Natural killer cell treated with Interleukin-12 subunit alpha and Interleukin-12 subunit beta and Interleukin-15 and Interleukin-18, amount 100 ng/mL, for 72 hours (primary cell): ENCODE measurements at regions not wholly inside any gene's neighbourhood (a gene's known extent, or its start where the extent isn't known, plus 50 kb on each side); places are given as distances from the start of the nearest gene placed in this dataset.
A peak's percentile ranks its signal among the peaks of the same experiment; 100 is the strongest.

Experiments used
- ATAC-seq, 2 donors: fragments of 150-1000 bp; cut with Tn5 transposase in 1 of 2; sonication (Bioruptor Pico), chemical (Tn5 transposase) in 1 of 2; 2 replicates each; pipeline ENCODE4 v1.10.0; 2021
- DNase-seq: peaks from one replicate; pipeline ENCODE4 v3.0.0; 2022; ENCODE audit warnings: low spot score
- H3K27ac Mint-ChIP-seq, 2 donors: 1 replicate in 1 of 2; 2 replicates in 1 of 2; pipeline ENCODE4 v1.8.0; 2022; ENCODE audit warnings: mixed read lengths in 2 of 2, mild to moderate bottlenecking in 1 of 2, moderate library complexity in 1 of 2
- H3K27me3 Mint-ChIP-seq, 2 donors: 1 replicate in 1 of 2; 2 replicates in 1 of 2; pipeline ENCODE4 v1.8.0; 2022; ENCODE audit warnings: mixed read lengths in 2 of 2
- H3K36me3 Mint-ChIP-seq: one replicate; pipeline ENCODE4 v1.8.0; 2022; ENCODE audit warnings: mixed read lengths
- H3K4me1 Mint-ChIP-seq, 2 donors: 1 replicate in 1 of 2; 2 replicates in 1 of 2; pipeline ENCODE4 v1.8.0; 2022; ENCODE audit warnings: low read depth in 2 of 2, mixed read lengths in 2 of 2, mild to moderate bottlenecking in 1 of 2
- H3K4me3 Mint-ChIP-seq: one replicate; pipeline ENCODE4 v1.8.0; 2022; ENCODE audit warnings: mixed read lengths
- H3K9me3 Mint-ChIP-seq: 2 replicates; pipeline ENCODE4 v1.8.0; 2022; ENCODE audit warnings: mixed read lengths

DNA sequence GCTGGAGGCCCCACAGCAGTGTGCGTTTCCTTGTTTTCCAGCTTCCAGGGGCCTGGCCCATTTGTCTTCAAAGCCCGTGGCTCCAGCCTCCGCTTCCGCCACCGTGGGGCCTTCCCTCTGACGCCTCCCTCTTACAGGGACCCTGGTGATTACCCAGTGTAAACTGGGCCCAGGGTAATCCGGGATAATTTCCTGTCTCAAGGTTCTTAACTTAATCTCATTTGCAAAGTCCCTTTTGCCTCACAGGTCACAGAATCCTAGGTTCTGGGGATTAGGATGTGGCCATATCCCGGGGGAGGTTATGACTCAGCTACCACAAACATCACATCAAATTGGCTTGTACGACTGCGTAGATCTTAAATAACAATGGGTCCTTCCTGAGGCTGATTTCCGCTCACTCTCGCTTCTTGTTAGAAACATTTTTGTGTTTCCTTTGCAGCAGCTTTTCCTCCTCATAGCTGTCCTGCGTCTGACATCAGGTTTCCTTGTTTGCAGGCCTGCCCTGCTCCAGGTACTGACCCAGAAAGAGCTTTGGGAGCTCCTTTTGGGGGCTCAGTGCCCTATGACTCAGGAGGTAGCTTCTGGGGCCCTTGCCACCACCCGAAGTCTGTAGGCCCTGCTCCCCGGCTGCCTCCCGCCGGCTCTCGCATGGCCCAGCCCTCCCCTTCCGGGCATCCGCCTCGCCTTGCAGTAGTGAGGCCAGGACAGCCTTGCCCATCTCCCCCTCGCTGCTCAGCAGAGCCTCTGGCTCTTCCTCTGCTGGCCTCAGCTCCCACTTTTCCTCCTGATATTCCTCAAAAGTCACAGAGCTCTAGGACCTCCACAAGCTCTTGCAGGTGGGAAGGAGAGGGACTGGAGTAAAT is 100.5 kb downstream of the ERMARD start:
- Mint-ChIP-seq H3K4me3 (no peak overlapping the region), H3K4me1 (no peaks in the 10 kb centered on the region), H3K27me3 (peaks cover 5 to 9% of the 10 kb centered on the region in 2 donors), H3K36me3 (no peaks in the 10 kb centered on the region), H3K27ac (no peak overlapping the region), H3K9me3 (peaks cover 4% of the 10 kb centered on the region)
- ATAC-seq (peak in 1 of 2 donors; percentile 41), DNase-seq (no peak)

DNA sequence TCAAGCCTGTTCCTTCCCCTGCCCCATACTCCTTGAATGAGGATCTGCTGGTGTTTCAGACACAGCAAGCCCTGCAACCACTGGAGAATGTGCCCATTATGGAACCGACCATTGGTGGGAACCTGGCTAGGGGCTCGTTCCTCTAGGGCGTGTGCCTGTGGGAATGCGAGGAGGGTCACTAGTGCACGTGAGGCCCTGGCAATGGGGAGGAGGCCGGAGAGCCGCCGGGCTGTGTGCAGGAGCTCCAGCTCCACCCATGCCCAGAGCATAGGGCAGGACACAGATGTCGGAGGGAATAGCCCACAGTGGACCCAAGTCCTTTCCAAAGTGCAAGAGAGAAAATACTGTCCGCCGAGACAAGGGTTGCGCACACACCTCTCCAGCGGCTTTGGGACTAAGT is 99.3 kb downstream of the ERMARD start:
- DNase-seq: no peak
- ATAC-seq: no peak
- no peak overlapping the region for H3K4me3 Mint-ChIP-seq
- no peaks in the 10 kb centered on the region for H3K4me1 Mint-ChIP-seq
- peaks cover 5 to 9% of the 10 kb centered on the region in 2 donors for H3K27me3 Mint-ChIP-seq
- H3K27ac Mint-ChIP-seq: no peak overlapping the region
- H3K9me3 Mint-ChIP-seq: peaks cover 4% of the 10 kb centered on the region
- no peaks in the 10 kb centered on the region for H3K36me3 Mint-ChIP-seq

DNA sequence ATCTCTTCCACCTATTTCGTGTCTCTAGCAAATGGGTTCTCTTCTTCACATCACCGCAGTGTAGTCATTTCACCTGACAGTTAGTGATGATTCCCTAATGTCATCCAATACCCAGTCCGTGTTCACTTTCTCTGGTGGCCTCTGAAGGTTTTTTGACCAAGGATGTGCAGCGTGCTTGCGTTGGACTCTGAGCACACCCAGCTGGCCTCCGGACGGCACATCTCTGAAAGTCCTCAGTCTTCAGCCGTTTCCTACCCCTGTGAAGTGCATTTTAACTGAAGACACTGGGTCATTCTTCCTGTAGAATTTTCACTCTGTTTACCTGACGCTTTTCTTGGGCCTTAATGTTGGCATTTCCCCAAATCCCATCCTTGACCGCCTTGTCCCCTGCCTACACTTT is 98.7 kb downstream of the ERMARD start:
- H3K9me3 Mint-ChIP-seq: peaks cover 4% of the 10 kb centered on the region
- H3K36me3 Mint-ChIP-seq: no peaks in the 10 kb centered on the region
- H3K27me3 Mint-ChIP-seq: peaks cover 5 to 9% of the 10 kb centered on the region in 2 donors
- no peak for DNase-seq
- ATAC-seq: no peak
- no peak overlapping the region for H3K4me3 Mint-ChIP-seq
- H3K27ac Mint-ChIP-seq: no peak overlapping the region
- no peaks in the 10 kb centered on the region for H3K4me1 Mint-ChIP-seq

DNA sequence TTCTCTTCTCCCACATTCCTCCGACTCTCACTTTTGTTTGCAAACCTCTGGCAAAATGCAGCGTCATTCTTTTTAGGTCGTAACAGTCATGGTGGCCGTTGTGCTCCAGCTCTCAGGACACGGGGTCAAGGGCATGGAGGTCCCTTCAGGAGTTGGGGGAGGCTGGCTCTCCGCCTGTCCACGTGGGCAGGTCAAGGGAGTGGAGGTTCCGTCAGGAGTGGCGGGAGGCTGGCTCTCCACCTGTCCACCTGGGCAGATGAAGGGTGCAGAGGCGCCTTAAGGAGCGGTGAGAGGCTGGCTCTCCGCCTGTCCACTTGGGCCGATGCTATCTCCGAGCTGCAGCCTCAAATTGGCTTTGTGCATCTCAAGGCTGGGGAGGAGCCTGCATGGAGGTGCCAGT is 98.0 kb downstream of the ERMARD start:
- no peak for ATAC-seq
- peaks cover 6 to 9% of the 10 kb centered on the region in 2 donors for H3K27me3 Mint-ChIP-seq
- peaks cover 4% of the 10 kb centered on the region for H3K9me3 Mint-ChIP-seq
- no peaks in the 10 kb centered on the region for H3K4me1 Mint-ChIP-seq
- DNase-seq: no peak
- H3K27ac Mint-ChIP-seq: no peak overlapping the region
- no peaks in the 10 kb centered on the region for H3K36me3 Mint-ChIP-seq
- no peak overlapping the region for H3K4me3 Mint-ChIP-seq

DNA sequence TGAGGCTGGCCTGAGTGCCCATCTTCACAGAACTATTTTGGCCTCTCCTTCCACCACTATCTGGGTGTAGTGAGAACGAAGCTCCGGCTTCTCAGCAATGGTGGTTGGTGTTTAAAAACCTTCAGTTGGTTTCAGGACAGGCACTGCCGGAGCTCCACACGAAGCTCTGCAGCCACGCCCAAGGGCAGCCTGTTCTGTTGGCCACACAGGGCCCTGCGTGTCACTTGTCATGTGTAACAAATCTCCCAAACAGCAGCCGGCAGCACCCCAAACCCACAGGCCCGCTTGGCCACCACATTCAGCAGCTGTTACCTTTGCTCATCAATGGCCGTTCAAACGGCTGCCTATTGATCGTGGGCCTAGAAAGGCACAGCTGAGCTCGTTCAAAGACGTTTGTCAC is 97.5 kb downstream of the ERMARD start:
- H3K27ac Mint-ChIP-seq: no peak overlapping the region
- H3K4me1 Mint-ChIP-seq: no peaks in the 10 kb centered on the region
- DNase-seq: no peak
- peaks cover 4% of the 10 kb centered on the region for H3K9me3 Mint-ChIP-seq
- H3K4me3 Mint-ChIP-seq: no peak overlapping the region
- H3K36me3 Mint-ChIP-seq: no peaks in the 10 kb centered on the region
- H3K27me3 Mint-ChIP-seq: peaks cover 11% of the 10 kb centered on the region in 2 donors
- ATAC-seq: no peak

DNA sequence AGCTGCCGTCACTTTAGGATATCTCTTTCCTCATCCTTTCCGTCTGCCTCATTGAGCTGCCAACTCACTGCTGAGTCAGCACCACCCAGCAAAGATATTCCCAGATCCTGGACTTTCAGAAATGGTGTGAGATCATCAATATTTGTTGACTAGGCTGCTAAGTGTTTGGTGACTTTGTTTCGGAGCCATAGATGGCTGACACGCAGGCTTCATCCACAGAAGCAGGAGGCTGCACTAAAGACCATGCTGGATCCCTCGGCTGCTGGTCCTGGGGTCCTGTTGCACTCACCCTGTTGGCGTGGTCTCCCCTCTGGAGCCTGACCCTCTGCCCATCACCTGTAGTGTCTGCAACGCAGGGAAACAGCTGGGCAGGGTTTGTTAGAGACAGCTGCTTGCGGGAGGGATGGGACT is 96.5 kb downstream of the ERMARD start:
- no peak for ATAC-seq
- Mint-ChIP-seq H3K4me1 (no peaks in the 10 kb centered on the region), H3K4me3 (no peak overlapping the region), H3K36me3 (no peaks in the 10 kb centered on the region), H3K27ac (no peak overlapping the region), H3K27me3 (peaks cover 13% of the 10 kb centered on the region in 2 donors), H3K9me3 (peaks cover 2% of the 10 kb centered on the region)
- no peak for DNase-seq

DNA sequence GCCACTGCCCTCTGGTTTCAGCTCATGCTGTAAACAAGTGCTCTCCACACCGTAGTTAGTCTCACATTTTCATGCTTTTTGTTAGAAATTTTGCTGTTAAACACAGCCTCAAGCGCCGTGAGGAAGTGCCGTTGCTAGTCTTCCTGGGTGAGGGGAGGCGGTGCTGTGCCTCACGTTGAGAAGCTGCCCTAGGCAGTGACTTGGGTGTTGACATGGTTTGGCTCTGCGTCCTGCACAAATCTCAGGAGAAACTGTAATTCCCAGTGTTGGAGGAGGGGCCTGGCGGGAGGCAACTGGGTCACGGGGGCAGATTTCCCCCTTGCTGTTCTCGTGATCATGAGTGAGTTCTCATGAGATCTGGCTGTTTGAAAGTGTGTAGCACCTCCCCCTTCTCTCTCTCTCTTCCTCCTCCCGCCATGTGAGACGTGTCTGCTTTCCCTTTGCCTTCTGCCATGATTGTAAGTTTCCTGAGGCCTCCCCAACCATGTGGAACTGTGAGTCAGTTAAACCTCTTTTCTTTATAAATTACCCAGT is 95.8 kb downstream of the ERMARD start:
- Mint-ChIP-seq H3K27me3 (peaks cover 13% of the 10 kb centered on the region in 2 donors), H3K9me3 (no peaks in the 10 kb centered on the region), H3K4me3 (no peak overlapping the region), H3K27ac (no peak overlapping the region), H3K4me1 (no peaks in the 10 kb centered on the region), H3K36me3 (no peaks in the 10 kb centered on the region)
- no peak for ATAC-seq
- DNase-seq: no peak

DNA sequence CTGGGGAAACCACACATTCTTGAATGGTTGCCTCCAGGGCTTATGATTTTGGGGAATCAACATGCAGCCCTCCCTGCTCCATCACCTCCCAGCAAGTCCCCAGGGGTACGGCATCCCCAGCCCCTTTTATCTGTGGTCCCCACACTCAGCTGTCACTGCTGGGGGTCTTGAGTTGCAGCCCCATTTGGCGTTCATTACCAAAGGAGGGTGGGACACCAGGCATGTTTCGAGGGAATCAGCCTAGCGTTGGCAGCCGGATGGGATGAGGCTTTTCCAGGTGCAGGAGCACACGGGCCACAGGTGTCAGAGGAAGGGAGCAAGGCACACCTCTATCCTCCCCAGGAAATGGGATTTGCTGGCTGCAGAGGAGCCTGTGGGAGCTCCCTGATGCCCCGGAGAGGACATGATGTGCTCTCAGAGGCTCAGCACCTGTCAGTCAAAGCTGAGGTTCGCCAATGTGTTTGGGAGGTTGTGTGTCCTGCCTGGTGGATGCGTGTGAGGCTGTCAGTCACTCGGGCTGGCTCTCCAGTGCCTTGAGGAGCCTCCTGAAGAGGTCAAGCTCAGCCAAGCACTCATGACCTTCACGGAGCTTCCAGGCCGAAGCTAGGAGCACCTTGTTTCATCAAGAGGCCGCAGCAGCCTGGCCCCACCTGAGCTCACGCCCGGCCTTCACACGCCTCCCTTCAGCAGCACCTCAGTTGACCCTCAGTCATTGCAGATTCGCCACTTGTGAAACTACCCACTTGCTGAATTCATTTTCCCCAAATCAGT is 95.0 kb downstream of the ERMARD start:
- Mint-ChIP-seq H3K4me1 (no peaks in the 10 kb centered on the region), H3K36me3 (no peaks in the 10 kb centered on the region), H3K4me3 (no peak overlapping the region), H3K27ac (no peak overlapping the region), H3K9me3 (no peaks in the 10 kb centered on the region), H3K27me3 (peaks cover 13% of the 10 kb centered on the region in 2 donors)
- ATAC-seq (no peak), DNase-seq (no peak)

DNA sequence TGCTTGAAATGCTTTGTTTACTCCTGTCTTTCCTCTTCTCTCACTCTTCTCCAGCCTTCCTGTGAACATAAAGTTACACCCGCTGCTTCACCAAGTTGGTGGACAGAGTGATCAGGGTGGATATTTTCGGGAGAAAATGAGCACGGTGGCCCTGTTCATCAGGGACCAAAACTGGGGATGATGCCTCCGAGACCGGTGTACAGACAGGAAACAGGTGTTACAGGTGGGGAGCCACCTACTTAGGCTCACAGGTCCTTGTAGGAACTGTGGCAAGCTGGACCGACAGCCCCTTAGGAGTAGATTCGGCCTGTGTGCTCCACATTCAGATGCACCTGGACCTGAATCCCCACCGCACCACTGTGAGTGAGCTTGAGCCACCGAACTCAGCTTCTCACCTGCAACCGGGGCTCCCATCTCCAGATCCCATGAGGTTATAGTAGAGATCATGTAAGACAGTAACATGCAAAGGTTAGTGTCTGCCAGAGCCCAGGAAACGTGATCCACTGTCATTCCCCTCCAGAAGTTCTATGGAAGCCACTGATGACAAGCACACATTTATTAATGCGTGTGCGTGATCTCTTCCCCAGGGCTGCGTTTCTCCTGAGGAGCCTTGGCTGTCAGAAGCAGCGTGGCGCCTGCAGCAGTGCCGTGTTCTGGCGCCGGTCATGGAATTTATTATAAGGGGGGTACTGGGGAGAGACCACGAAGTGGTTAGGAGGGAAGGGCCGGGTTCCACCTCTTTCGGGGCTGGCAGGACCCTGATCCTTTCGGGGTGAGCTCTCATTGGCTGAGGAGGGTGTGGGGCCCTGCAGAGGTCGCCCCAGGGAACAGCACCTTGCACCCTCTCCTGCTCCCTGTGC is 94.2 kb downstream of the ERMARD start:
- H3K27me3 Mint-ChIP-seq: peaks cover 11 to 13% of the 10 kb centered on the region in 2 donors
- ATAC-seq (no peak), DNase-seq (no peak)
- H3K4me3 Mint-ChIP-seq: no peak overlapping the region
- no peaks in the 10 kb centered on the region for H3K36me3 Mint-ChIP-seq
- no peaks in the 10 kb centered on the region for H3K4me1 Mint-ChIP-seq
- no peak overlapping the region for H3K27ac Mint-ChIP-seq
- H3K9me3 Mint-ChIP-seq: no peaks in the 10 kb centered on the region

DNA sequence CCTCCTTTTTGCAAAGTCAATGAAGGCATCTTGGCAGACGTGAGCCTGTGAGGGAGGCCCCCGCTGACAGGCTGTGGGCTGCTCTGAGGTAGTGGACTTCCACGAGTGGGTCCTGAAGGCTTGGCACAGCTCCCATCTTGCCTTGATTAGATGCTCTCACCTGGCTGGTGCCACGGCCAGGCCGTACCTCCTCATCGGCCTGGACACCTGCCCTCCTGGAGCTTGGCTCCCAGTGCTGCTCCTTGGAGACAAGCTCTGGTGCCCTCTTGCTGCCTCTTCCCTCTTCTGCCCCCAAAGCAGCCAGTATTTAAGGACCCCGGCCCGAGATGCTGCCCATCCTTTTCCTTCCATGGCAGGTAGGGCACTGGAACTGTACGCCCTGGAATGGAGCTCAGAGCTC is 93.5 kb downstream of the ERMARD start:
- no peak for ATAC-seq
- DNase-seq: no peak
- peaks cover 4 to 11% of the 10 kb centered on the region in 2 donors for H3K27me3 Mint-ChIP-seq

DNA sequence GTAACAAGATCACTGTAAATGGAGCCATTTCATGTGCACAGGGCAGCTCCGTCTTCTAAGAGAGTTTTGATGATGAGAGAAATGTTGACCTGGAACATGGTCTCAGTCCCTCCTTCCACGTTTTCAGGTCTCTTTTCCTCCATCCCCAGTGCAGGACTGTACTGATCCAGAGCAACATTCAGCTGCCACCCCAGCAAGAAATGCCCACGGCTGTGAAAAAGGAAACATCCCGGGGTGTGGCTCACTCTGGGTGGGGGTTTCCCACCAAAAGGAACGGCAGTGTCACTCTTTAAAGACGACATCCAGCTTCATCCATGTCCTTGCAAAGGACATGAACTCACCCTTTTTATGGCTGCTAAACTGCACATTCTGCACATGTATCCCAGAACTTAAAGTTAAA is 92.6 kb downstream of the ERMARD start:
- Mint-ChIP-seq H3K27me3 (peaks cover 4 to 11% of the 10 kb centered on the region in 2 donors), H3K9me3 (no peaks in the 10 kb centered on the region), H3K36me3 (no peaks in the 10 kb centered on the region), H3K4me3 (no peak overlapping the region), H3K4me1 (peaks cover 0 to 2% of the 10 kb centered on the region in 2 donors), H3K27ac (no peak overlapping the region)
- no peak for ATAC-seq
- no peak for DNase-seq

More for the DNA sequence above, 93.5 kb downstream of the ERMARD start:
- Mint-ChIP-seq H3K36me3 (no peaks in the 10 kb centered on the region), H3K27ac (no peak overlapping the region), H3K4me1 (peaks cover 0 to 2% of the 10 kb centered on the region in 2 donors), H3K9me3 (no peaks in the 10 kb centered on the region), H3K4me3 (no peak overlapping the region)

DNA sequence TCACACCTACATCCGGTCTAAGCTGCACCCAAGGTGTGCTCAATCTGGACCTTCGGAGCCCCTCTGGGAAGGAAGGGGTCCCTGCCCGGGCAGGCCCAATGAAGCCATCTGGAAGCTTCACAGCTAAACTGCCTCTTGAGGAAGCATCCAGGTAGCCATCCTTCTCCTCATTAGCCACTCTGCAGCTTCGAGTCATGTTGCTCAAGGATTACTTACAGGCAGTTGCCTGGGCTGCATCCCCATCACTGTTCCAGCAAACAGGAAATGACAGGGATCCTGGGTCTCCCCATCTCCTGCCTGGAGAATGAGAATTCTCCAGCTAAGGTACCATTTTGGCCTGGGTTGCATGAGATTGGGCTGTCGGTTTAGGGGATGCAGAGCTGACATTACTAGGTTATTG is 91.7 kb downstream of the ERMARD start:
- DNase-seq: no peak
- no peak for ATAC-seq
- Mint-ChIP-seq H3K9me3 (no peaks in the 10 kb centered on the region), H3K27me3 (peaks cover 4 to 18% of the 10 kb centered on the region in 2 donors), H3K4me3 (no peak overlapping the region), H3K4me1 (peaks cover 0 to 2% of the 10 kb centered on the region in 2 donors), H3K27ac (no peak overlapping the region), H3K36me3 (no peaks in the 10 kb centered on the region)

DNA sequence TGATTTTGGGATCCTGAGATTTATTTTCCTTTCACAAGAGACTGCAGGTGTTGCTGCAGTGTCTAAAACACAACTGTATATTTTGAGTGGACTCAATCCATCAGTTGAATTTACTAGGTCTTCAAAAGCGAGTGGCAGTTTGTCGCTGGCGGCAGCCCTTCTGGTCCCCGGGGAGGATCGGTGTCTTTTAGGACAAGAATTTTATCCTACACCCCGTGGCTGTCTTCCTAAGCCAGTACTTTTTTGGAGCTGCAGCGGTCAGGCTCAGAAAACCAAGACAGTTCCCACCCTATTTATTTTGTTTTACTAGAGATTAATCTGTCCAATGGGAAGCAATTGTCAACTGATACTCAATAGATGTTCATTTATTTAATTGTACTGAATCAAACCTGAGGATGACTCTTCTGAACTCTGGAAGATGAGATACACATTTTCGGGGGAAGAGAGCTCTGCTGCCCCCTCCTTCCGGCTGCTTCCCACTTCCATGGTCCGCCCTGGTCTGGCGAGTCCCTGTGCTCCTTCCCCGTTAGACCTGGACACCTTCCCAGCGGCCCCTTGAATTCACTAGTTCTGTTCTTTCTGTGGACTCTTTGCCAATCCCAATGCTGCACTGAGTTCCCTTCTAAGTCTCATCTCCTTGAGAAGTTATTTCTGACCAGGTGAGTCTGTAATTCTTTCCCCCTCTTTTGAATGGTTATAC is 90.6 kb downstream of the ERMARD start:
- DNase-seq (no peak), ATAC-seq (no peak)
- Mint-ChIP-seq H3K9me3 (no peaks in the 10 kb centered on the region), H3K4me1 (peaks cover 0 to 2% of the 10 kb centered on the region in 2 donors), H3K4me3 (no peak overlapping the region), H3K27ac (no peak overlapping the region), H3K36me3 (no peaks in the 10 kb centered on the region), H3K27me3 (peaks cover 4 to 15% of the 10 kb centered on the region in 2 donors)
